SKM-1 treated with dmso at 0.1 percent for 144 hours (cell line): ENCODE measurements at regions not wholly inside any gene's neighbourhood (a gene's known extent, or its start where the extent isn't known, plus 50 kb on each side); places are given as distances from the start of the nearest gene placed in this dataset.
"Not testable (repeated sequence)": the region's sequence is repeated elsewhere in the genome, so short reads cannot be mapped to it uniquely, and the experiment has no call there.

Experiments
- DNase-seq: peaks from one replicate; lab custom pipeline; 2025; ENCODE audit not compliant: unreplicated experiment; lab: John Stamatoyannopoulos, UW

GRCh38 chr17:21470422-21470821 lies 94.3 kb downstream of the KCNJ12 start:
- not testable (repeated sequence) for DNase-seq

- DNase-seq, result no peak
These were observed 94.7 kb downstream of the KCNJ12 start for GRCh38 chr17:21470861-21471260.

GRCh38 chr17:21474815-21475214 lies 98.7 kb downstream of the KCNJ12 start:
- DNase-seq, result no peak

- DNase-seq, result no peak
These were observed 99.4 kb downstream of the KCNJ12 start for GRCh38 chr17:21475571-21475970.

DNA sequence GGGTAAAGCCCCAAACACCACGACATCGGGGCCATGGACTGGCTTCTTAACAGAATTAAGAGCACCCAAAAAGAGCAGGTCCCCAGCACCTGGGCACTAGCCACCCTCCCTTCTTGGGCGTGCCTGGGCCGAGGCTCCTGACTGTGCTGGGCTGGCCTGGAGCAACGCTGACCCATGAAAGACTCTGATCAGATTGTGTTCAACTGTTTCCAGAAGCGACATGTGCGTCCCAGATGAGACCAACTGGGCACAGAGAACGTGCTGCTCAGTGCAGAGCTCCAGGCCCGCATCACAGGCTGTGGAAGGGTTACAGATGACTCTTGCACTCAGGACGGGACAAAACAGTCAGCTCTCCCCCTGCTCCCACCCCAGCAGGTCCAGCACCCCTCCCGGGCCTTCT lies 100.7 kb downstream of the KCNJ12 start:
- DNase-seq, result no peak

- DNase-seq, result no peak
These were observed 106.2 kb downstream of the KCNJ12 start for GRCh38 chr17:21482189-21482865.

GRCh38 chr17:21488043-21488442 lies 111.9 kb downstream of the KCNJ12 start:
- not testable (repeated sequence) for DNase-seq

- no peak for DNase-seq
These were observed 117.8 kb downstream of the KCNJ12 start for GRCh38 chr17:21493993-21494392.

GRCh38 chr17:21495281-21495680 lies 119.1 kb downstream of the KCNJ12 start:
- no peak for DNase-seq

GRCh38 chr17:21500064-21500463 lies 123.9 kb downstream of the KCNJ12 start:
- no peak for DNase-seq

DNA sequence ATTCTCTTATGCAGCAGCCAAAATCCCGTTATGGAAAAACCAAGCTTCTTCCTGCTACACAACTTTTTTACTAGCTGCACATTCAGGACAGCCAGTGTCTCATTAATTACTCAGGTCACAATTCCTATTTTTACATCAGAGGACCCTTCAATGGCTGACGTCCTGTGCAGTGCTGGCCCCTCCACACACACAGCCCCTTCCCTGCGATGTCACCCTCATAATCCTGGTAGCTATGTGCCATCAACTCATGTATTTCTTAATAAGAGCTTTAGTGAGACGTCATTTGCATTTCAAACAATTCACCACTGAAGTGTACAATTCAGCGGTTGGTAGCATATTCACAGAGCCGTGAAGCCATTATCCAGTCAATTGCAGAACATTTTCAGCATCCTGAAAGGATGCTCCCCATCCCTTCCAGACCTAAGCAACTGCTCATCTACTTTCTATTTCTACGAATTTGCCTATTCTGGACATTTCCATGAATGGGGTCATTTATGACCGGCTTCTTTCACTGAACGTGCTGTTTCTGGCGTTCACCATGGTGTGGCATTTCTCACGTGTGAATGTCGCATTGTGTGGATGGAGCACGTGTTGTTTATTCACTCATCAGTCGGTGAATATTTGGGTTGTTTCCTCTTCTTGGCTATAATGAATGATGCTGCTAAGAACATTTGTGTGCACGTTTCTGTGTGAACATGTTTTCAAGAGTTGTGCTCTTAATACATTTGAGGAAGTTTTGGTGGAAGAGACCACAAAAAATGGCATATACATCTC lies 126.0 kb downstream of the KCNJ12 start:
- DNase-seq, result not testable (repeated sequence)

DNA sequence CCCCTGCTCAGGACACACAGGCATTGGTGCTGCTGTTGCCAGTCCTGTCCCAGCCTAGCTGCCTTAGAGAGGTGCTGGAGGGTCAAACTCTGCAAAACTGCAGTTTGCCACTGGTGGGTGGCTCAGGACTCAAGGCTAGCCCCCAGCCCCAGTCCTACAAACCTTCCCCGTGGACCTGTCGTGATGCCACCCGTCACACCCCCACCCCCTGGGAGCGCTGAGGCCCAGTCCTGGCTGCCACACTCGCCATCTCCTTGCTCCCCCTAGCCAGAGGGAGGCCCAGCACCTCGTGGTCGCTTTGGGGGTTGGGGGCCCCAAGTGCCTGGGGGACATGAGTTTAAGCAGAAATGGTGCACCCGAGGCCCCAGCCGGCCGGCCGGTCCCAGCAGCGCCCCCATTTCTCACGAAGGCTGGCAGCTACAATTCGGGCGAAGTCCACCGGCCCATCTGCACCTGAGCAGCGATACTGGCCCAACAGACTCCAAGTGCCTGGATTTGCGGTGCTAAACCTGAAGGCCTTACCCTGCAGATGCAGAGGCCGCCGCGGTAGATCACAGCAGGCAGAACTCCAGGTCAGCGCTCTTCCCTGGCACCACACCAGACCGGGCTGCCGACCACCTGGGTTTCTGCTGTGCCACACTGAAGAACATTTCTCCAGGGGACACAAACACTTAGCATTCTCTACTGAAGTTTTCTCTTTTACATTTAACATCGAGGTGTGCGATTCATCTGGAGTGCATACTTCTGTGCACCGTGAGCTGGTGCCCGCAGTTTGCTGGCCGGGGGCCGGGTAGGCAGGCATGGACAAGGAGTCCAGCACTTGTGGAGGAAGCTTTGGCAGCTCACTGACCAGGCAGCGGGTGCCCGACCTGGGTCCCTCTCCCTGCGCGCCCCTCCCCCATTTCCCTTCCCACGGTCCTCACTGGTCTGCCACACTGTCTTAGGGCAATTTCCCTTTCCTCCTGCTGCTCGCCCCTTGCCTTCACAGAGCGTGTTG lies 130.0 kb downstream of the KCNJ12 start:
- DNase-seq, result no peak

DNA sequence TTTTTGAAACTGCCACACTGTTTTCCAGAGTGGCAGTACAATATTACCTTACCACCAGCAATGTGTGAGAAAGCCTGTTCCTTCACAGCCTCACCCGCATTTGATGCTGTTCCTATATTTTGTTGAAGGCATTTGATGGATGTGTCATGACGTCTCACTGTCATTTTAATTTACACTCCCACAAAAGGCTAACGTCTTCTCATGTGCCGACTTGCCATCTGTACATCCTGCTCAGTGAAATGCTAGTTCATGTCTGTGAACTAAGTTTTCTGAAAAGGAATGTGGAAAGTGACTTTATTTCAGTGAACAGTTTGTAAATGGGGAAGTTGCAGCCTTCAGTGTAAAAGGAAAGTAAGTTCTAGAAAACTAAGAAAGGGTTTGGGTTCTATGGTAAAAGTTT lies 131.6 kb downstream of the KCNJ12 start:
- not testable (repeated sequence) for DNase-seq

DNA sequence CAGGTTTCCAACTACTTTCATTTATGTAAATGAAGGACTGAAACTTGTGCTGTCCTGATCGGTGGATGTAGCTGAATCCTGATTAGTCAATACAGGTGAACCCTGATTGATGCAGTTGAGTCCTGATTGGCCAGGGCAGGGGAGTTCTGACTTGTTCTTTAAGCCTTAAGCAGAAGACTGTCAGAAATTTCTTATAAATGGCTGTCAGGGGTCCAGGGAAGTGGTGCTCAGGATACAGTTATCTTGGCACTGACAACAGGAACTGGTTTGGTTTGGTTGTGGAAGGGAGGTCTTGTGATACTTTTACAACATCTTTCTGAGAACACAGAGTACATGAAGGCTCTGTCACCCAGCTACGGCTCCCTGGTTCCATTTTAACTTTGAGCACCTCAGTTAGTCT lies 132.1 kb downstream of the KCNJ12 start:
- no peak for DNase-seq

DNA sequence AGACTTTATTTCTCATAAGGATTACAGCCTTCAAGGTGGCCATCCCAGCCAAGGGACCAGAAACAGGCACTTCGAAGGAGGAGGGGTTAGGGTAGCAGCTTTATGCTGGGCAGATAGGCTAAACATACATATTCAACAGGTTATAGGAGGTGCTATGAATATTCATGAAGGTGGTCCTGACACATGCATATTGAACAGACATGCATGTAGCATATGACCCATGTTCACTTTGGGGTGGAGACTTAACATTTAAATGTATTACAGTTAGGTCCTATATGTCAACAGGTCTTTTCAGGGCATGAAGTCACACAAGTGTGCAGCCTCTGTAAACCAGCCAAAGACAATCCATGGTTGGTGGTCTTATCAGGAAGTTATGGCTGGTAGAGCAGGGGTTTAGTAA lies 133.2 kb downstream of the KCNJ12 start:
- not testable (repeated sequence) for DNase-seq

GRCh38 chr17:21510686-21511362 lies 134.7 kb downstream of the KCNJ12 start:
- DNase-seq, result no peak

DNA sequence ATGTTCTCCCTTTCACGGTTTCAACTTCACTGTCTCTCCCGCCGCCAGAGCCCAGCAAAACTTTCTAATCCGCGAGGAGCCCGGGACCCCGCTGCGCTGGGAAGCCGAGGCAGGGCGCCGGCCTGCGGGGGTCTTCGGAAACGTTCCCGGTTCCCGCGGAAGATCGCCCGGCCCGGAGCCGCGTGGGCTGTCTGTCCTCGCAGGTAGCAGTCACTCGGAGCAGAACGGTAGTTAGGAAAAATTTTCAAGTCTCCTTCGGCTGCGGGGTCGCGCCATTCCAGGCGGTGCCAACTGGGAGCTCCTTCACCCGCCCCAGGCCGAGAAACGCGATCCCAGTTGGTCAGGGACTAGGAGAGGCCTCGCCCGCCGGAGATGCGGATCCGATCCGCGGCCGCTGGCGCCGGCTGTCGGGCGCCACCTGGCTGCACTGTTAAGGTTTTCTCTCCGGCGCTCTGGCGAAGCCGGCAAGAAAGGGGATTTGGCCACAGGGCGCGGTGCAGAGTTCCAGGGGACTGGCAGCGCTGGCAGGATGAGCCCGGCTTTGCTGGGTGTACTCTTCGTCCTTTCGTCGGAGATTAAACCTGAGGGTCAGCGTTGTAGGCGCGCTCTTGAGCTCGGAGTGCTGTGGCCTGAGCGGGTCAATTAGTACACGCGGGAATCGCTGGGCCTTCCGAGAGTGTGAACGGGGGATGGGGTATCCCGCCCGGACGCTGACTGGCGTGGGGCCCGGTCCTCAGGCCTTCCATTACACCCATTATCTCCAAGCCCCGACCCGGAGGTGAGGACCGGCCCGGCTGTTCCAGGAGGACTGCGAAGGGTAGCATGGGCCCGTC lies 135.4 kb downstream of the KCNJ12 start:
- DNase-seq, result peak; percentile 50

DNA sequence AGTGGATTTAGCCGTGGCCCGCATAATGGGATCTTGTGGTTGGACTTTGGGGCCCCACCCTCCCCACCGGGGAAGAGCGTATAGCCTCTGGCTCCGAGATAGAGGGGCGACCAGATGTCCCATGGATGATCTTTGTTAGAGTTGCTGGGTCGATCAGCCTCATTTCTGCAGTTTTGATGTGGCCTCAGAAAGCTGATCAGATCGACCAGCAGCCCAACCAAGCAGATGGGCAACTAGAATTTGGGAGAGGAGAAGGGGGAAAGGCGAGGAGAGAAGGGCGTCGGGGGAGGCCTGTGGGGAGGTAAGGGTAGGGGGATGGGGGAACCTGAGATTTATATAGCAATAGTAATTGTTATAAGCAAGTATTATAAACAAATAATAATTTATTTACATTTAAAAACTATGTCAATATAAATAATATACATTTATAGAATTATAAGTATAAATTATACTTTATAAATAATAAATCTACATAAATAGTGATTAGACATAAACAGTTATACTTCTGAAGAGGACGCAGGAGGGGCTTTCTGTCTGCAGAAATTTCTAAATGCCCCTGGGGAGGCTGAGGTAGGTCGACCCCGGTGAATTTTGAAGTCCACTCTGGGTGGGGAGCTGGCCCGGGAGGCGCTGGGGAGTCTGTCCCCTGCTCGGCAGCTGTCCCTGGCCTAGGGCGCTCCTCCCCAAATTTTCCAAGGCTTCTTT lies 136.3 kb downstream of the KCNJ12 start:
- DNase-seq, result no peak

DNA sequence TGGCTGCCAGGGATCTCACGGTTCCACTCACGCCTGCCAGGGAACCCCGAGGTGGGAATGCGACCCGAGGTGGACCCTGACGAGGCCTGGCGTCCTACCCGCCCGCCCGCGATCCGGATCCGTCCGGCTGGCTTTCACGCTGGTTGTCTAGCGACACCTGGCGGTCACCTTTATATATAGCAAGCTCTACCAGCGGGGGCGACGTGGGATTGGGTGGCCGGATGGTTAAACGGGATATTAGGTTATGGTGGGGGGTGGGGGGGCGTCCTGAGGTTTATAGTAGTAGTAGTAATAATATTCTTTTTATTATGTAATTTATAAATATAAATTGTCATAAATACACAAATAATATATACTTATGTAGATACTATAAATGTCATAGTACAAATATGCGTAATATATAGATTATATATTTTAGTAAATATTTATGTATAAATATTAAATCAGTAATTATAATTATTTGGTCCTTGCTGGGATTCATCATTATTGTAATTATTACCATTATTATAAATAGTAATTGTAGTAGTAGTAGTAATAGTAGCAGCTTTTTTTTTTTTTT lies 136.9 kb downstream of the KCNJ12 start:
- DNase-seq, result peak; percentile 78
